SK-N-SH (cell line): ENCODE measurements at regions not wholly inside any gene's neighbourhood (a gene's known extent, or its start where the extent isn't known, plus 50 kb on each side); places are given as distances from the start of the nearest gene placed in this dataset.

Experiments
- CTCF ChIA-PET: fragments of 300-600, 350-600 bp; formaldehyde crosslinking; extraction: SDS; loops from one replicate; lab custom pipeline; 2021; lab: Yijun Ruan, JAX
- POLR2A ChIA-PET: fragments of 350-600 bp; sonication (Branson Sonifier 250); formaldehyde crosslinking; extraction: SDS; loops from one replicate; lab custom pipeline; 2020; ENCODE audit warnings: antibody characterized with exemption, inconsistent platforms; lab: Yijun Ruan, JAX
- DNase-seq: peaks from one replicate; pipeline ENCODE4 v3.0.0; 2012
- H2AFZ ChIP-seq: fragments of 200-600 bp; sonication (generic); 2 replicates; pipeline ENCODE4 v1.8.1; 2016; ENCODE audit warnings: antibody characterized with exemption, mild to moderate bottlenecking, low read depth
- H3F3A ChIP-seq: fragments of 200-600 bp; sonication (generic); replicated peaks from 2 replicates; pipeline ENCODE3; 2016; ENCODE audit warnings: antibody characterized with exemption, mild to moderate bottlenecking; ENCODE audit not compliant: insufficient read depth
- H3K27ac ChIP-seq, 2 experiments: fragments of 200-500 bp in 1 of 2; fragments of 200-600 bp in 1 of 2; sonication (Bioruptor generic) in 1 of 2; sonication (generic), shearing (Covaris generic) in 1 of 2; 2 replicates each; pipeline versions ENCODE4 v1.5.1 to v1.6.1; 2014 to 2016; ENCODE audit warnings: low read depth in 2 of 2, inconsistent platforms in 1 of 2, low read length in 1 of 2, mild to moderate bottlenecking in 1 of 2, mixed read lengths in 1 of 2
- H3K27me3 ChIP-seq: fragments of 200-600 bp; sonication (generic), shearing (Covaris generic); 2 replicates; pipeline ENCODE4 v1.6.1; 2016; ENCODE audit warnings: mixed run types; ENCODE audit not compliant: insufficient read depth
- H3K36me3 ChIP-seq, 2 experiments: fragments of 200-500 bp in 1 of 2; fragments of 200-600 bp in 1 of 2; sonication (Bioruptor generic) in 1 of 2; sonication (generic) in 1 of 2; replicated peaks in 1 of 2; 2 replicates each; pipeline versions ENCODE3 to v1.5.1; 2014 to 2016; ENCODE audit warnings: low read length in 1 of 2, mild to moderate bottlenecking in 1 of 2; ENCODE audit not compliant: insufficient read depth in 2 of 2, control insufficient read depth in 1 of 2
- H3K4me1 ChIP-seq, 2 experiments: fragments of 200-500 bp in 1 of 2; fragments of 200-600 bp in 1 of 2; sonication (Bioruptor generic) in 1 of 2; sonication (generic), shearing (Covaris generic) in 1 of 2; 2 replicates each; pipeline versions ENCODE4 v1.5.1 to v1.6.1; 2014 to 2016; ENCODE audit warnings: low read depth in 1 of 2, low read length in 1 of 2, mixed run types in 1 of 2; ENCODE audit not compliant: insufficient read depth in 2 of 2, control insufficient read depth in 1 of 2
- H3K4me2 ChIP-seq: fragments of 200-600 bp; sonication (generic), shearing (Covaris generic); 2 replicates; pipeline ENCODE4 v1.6.1; 2017; ENCODE audit warnings: mixed run types
- H3K4me3 ChIP-seq, 2 experiments: fragments of 200-500 bp in 1 of 2; fragments of 200-600 bp in 1 of 2; sonication (Bioruptor generic) in 1 of 2; sonication (generic), shearing (Covaris generic) in 1 of 2; 2 replicates each; pipeline versions ENCODE4 v1.5.1 to v1.8.1; 2014 to 2016; ENCODE audit warnings: low read depth in 2 of 2, inconsistent platforms in 1 of 2, low read length in 1 of 2, mild to moderate bottlenecking in 1 of 2, mixed read lengths in 1 of 2, moderate library complexity in 1 of 2
- H3K79me2 ChIP-seq: fragments of 200-600 bp; sonication (generic); 2 replicates; pipeline ENCODE4 v1.8.1; 2017; ENCODE audit warnings: mild to moderate bottlenecking; ENCODE audit not compliant: insufficient read depth
- H3K9ac ChIP-seq: fragments of 200-600 bp; sonication (generic); 2 replicates; pipeline ENCODE4 v1.6.1; 2017; ENCODE audit warnings: mixed run types
- H3K9me2 ChIP-seq: fragments of 200-600 bp; sonication (generic); 2 replicates; pipeline ENCODE4 v1.6.1; 2017; ENCODE audit warnings: mixed run types
- H3K9me3 ChIP-seq: fragments of 200-600 bp; sonication (generic); 2 replicates; pipeline ENCODE4 v1.6.1; 2017; ENCODE audit warnings: mixed run types, mild to moderate bottlenecking, moderate library complexity
- H4K20me1 ChIP-seq: fragments of 200-600 bp; sonication (generic); 2 replicates; pipeline ENCODE4 v1.6.1; 2017; ENCODE audit warnings: mild to moderate bottlenecking, mixed run types; ENCODE audit not compliant: insufficient read depth
- CHD2 ChIP-seq: fragments of 150-350 bp; IDR thresholded peaks from 2 replicates; pipeline ENCODE4 v1.6.1; 2018; ENCODE audit warnings: low read length; ENCODE audit not compliant: partially characterized antibody
- FOXM1 ChIP-seq: IDR thresholded peaks from 2 replicates; pipeline ENCODE4 v1.4.0; 2012; ENCODE audit warnings: low read depth, mild to moderate bottlenecking
- JUND ChIP-seq: IDR thresholded peaks from 2 replicates; pipeline ENCODE4 v1.4.0; 2012
- MEF2A ChIP-seq: IDR thresholded peaks from 2 replicates; pipeline ENCODE4 v1.4.0; 2012; ENCODE audit warnings: low read depth, borderline replicate concordance
- MXI1 ChIP-seq: IDR thresholded peaks from 2 replicates; pipeline ENCODE4 v1.6.1; 2012; ENCODE audit warnings: mild to moderate bottlenecking, low read depth, low read length, improper control_type of control experiment
- POLR2AphosphoS5 ChIP-seq: IDR thresholded peaks from 2 replicates; pipeline ENCODE4 v1.6.1; 2012; ENCODE audit warnings: low read depth, low read length
- RAD21 ChIP-seq: IDR thresholded peaks from 2 replicates; pipeline ENCODE4 v1.6.1; 2012; ENCODE audit warnings: mild to moderate bottlenecking, low read length
- SMC3 ChIP-seq: IDR thresholded peaks from 2 replicates; pipeline ENCODE4 v1.6.1; 2012; ENCODE audit warnings: low read depth, low read length, improper control_type of control experiment
- WGBS: methylation state at CpG from one replicate; pipeline ENCODE4 v1.1.6; 2017; ENCODE audit warnings: low lambda C conversion rate; 5-methylcytosine and 5-hydroxymethylcytosine counted together
- TF ChIP-seq, protein P1 (sequence below): fragments of 200-600 bp; sonication (generic); IDR thresholded peaks from 2 replicates; pipeline ENCODE4 v1.6.1; 2017; ENCODE audit warnings: antibody characterized with exemption, mild to moderate bottlenecking, moderate library complexity
- TF ChIP-seq, protein P2 (sequence below): IDR thresholded peaks from 2 replicates; pipeline ENCODE4 v1.4.0; 2012; ENCODE audit warnings: low read depth

DNA sequence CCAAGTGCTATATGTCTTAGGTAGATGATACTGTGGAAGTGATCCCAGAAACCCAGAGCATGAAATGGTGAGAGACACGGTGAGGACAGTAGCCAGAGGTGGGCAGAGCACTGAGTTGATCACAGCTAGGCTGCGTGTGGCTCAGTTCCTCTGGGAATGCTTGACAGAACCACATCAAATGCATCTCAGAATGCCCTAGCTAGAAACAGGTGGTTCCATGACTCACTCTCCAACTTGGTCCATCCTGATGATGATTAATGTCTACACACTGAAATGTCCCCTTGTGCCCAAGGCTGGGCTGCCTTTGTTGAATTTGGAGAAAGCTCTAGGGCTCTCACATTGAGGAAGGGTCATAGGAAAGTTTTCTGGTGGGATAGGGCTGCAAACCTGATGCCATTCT, 113.6 kb downstream of the ZNF518B start:
- Histone ChIP-seq H3K4me3 (no peak overlapping the region), H3K4me1 (no peaks in the 10 kb centered on the region), H3K9me2 (no peaks in the 10 kb centered on the region), H3K27ac (no peak overlapping the region)
- CTCF ChIA-PET: no interaction called here
- TF ChIP-seq, protein P1, sequence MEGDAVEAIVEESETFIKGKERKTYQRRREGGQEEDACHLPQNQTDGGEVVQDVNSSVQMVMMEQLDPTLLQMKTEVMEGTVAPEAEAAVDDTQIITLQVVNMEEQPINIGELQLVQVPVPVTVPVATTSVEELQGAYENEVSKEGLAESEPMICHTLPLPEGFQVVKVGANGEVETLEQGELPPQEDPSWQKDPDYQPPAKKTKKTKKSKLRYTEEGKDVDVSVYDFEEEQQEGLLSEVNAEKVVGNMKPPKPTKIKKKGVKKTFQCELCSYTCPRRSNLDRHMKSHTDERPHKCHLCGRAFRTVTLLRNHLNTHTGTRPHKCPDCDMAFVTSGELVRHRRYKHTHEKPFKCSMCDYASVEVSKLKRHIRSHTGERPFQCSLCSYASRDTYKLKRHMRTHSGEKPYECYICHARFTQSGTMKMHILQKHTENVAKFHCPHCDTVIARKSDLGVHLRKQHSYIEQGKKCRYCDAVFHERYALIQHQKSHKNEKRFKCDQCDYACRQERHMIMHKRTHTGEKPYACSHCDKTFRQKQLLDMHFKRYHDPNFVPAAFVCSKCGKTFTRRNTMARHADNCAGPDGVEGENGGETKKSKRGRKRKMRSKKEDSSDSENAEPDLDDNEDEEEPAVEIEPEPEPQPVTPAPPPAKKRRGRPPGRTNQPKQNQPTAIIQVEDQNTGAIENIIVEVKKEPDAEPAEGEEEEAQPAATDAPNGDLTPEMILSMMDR: no peak
- no peak for TF ChIP-seq FOXM1
- no peak for TF ChIP-seq MEF2A
- TF ChIP-seq, all 33 proteins: peak for 0
- Histone ChIP-seq H3K79me2 (no peaks in the 10 kb centered on the region), H3K9me3 (no peaks in the 10 kb centered on the region), H3K27me3 (no peaks in the 10 kb centered on the region), H4K20me1 (no peaks in the 10 kb centered on the region), H3K36me3 (no peaks in the 10 kb centered on the region), H3K9ac (no peak overlapping the region), H3K4me2 (no peak overlapping the region), H3F3A (no peaks in the 10 kb centered on the region), H2AFZ (no peak overlapping the region)
- 0% methylated on average over 2 of the region's 2 CpGs for WGBS
- POLR2A ChIA-PET: no interaction called here
- DNase-seq: no peak

DNA sequence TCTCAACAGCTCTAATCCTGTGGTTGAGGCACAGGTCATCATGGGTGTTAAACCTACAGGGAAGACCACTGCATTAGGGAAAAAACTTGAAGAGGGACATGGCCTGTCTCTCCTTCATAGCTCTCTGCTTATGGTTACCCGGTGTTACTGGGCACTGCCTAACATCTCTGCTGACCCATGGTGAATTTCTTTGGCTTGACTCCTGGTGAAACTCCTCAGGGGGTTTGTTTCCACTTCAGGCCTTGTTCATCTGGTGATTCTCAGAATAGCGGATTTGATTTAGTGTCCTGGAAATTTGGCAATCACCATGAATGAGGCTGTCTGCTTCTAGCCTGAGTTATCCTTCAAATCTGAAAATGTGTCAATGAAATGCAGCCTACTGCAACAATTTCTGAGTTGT, 114.4 kb downstream of the ZNF518B start:
- Histone ChIP-seq H3K9ac (no peak overlapping the region), H3K79me2 (no peaks in the 10 kb centered on the region), H3K4me2 (no peak overlapping the region), H3K27me3 (no peaks in the 10 kb centered on the region), H3K36me3 (no peaks in the 10 kb centered on the region), H3K27ac (no peak overlapping the region), H3K4me1 (no peaks in the 10 kb centered on the region), H2AFZ (no peak overlapping the region), H4K20me1 (no peaks in the 10 kb centered on the region), H3K9me3 (no peaks in the 10 kb centered on the region), H3F3A (no peaks in the 10 kb centered on the region), H3K9me2 (no peaks in the 10 kb centered on the region), H3K4me3 (no peak overlapping the region)
- DNase-seq: no peak
- no peak for TF ChIP-seq POLR2AphosphoS5
- WGBS: 4% methylated on average over 2 of the region's 2 CpGs
- POLR2A ChIA-PET: no interaction called here
- CTCF ChIA-PET: no interaction called here

DNA sequence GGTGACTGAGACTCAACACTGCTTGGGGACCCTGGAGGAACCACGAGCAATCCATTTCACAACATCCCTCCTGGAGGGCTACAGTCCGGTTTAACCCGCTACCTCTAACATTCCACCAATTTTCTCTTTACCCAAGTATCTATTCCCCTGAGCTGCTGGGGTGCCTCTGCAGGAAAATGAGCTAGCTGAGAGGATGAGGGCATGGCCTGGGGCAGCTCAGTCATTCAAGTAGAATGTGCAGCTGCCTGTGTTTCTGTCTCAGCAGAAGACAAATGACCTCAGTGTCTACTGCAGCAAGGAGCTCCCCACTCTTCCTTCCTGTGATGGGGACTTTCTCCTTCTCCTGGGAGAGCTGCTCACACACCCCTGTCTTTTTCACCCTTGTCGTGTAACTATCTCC, 120.8 kb downstream of the ZNF518B start:
- no peak for DNase-seq
- no peaks in the 10 kb centered on the region for H3K27me3 ChIP-seq
- no peaks in the 10 kb centered on the region for H3K9me3 ChIP-seq
- H3K27ac ChIP-seq: no peak overlapping the region
- no peaks in the 10 kb centered on the region for H3F3A ChIP-seq
- H3K79me2 ChIP-seq: no peaks in the 10 kb centered on the region
- no peak overlapping the region for H3K9ac ChIP-seq
- POLR2A ChIA-PET: no interaction called here
- H2AFZ ChIP-seq: no peak overlapping the region
- no peaks in the 10 kb centered on the region for H3K36me3 ChIP-seq
- H4K20me1 ChIP-seq: no peaks in the 10 kb centered on the region
- no peak overlapping the region for H3K4me3 ChIP-seq
- CTCF ChIA-PET: no interaction called here
- TF ChIP-seq SMC3 (no peak), JUND (no peak), CHD2 (no peak), RAD21 (no peak), MXI1 (no peak)
- TF ChIP-seq, protein P2, sequence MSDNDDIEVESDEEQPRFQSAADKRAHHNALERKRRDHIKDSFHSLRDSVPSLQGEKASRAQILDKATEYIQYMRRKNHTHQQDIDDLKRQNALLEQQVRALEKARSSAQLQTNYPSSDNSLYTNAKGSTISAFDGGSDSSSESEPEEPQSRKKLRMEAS: no peak
- TF ChIP-seq, all 33 proteins: peak for 0
- 0% methylated on average over 1 of the region's 4 CpGs for WGBS
- no peaks in the 10 kb centered on the region for H3K9me2 ChIP-seq
- no peaks in the 10 kb centered on the region for H3K4me1 ChIP-seq
- no peak overlapping the region for H3K4me2 ChIP-seq
